ENCODE measurements at regions not wholly inside any gene's neighbourhood (a gene's known extent, or its start where the extent isn't known, plus 50 kb on each side); places are given as distances from the start of the nearest gene placed in this dataset.

GRCh38 chr16:82405736-82406135 lies 221.0 kb upstream of the CDH13 start:
- no peak for DNase-seq (ENCODE audit: low spot score)

GRCh38 chr16:82404586-82405315 lies 222.0 kb upstream of the CDH13 start:
- DNase-seq (ENCODE audit: low spot score), result no peak

DNA sequence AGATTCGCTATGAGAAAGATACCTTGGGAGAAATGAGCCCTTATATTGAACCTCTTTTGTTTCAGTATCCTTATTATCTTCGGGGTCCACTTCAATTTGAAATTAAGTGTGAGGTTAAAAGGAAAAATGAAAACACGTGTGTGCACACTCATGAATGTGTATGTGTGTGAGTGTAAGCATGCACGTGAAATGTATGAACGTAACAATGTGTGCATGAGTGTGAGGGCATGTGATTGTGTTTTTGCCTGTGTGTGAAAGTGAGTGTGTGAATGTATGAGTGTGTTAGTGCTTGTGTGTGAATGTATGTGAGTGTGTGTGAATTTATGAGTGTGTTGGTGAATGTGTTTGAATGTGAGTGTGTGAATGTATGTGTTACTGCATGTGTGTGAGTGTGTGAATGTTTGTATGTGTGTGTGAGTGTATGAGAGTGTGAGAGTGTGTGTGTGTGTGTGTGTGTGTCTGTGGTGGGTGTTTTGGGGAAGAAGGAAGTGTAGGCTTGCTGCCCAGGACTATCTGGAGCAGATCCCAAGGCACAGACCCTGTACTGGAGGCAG lies 224.0 kb upstream of the CDH13 start:
- no peak for DNase-seq (ENCODE audit: low spot score)

DNA sequence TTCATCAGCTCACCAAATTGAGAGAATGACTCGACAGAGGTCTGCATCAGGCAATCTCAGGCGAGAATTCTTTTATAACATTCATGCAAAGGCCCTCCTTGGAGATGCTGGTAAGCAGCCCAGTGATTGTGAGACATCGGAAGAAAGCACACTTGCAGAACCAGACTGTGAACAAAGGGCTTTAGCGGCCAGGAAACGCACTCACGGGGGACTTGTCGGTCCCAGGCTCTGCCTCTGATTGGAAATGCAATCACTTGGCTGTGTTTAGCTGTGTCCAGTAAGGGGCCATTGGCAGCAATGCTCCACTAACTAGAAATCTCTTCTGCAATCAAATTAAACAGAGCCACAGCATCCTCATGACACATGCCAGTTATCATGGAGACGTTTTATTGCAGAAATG lies 226.7 kb upstream of the CDH13 start:
- no peak for DNase-seq (ENCODE audit: low spot score)

- no peak for DNase-seq (ENCODE audit: low spot score)
Observed at GRCh38 chr16:82396509-82396908, 226.5 kb upstream of the MPHOSPH6 start.

GRCh38 chr16:82395212-82395611 lies 225.2 kb upstream of the MPHOSPH6 start:
- DNase-seq (ENCODE audit: low spot score), result no peak

DNA sequence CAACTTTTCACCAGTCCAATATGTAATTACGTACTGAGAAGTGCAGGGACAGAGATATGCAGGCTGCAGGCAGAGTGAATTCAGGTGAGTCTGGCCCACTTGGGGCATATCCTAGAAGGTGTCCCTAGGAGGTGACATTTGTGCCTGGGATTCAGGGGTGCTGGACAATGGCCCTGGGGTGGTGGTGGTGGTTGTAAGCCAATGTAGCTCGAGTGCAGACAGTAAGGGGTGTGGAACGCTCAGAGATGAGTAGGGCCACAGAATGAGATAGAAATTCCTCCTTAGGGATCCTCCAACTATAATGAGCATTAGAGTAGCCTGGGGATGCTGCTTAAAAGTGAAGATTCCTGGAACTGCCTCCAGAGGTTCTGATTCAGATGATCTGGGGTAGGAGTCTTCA lies 221.7 kb upstream of the MPHOSPH6 start:
- DNase-seq (ENCODE audit: low spot score), result no peak

GRCh38 chr16:82389956-82390650 lies 220.1 kb upstream of the MPHOSPH6 start:
- no peak for DNase-seq (ENCODE audit: low spot score)

GRCh38 chr16:82386761-82387160 lies 216.7 kb upstream of the MPHOSPH6 start:
- no peak for DNase-seq (ENCODE audit: low spot score)

DNA sequence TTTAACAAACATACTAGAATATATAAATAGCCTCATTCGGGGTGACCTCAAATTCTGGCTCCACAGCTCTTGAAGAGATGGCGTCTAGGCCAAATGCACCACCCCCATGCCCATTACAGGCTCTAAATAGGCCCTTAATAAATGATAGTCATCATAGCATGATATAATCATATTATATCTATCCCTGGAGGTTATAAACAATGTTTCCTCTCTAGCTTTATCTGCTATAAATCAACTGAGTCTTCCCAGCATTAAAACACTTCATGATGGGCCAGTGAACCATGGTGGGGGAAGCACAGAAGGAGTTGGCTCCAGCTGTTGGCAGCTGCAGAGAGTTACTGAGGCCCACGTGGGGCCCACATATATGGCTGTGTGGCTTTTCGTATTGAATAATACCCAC lies 214.9 kb upstream of the MPHOSPH6 start:
- no peak for DNase-seq (ENCODE audit: low spot score)

GRCh38 chr16:82384017-82384416 lies 214.0 kb upstream of the MPHOSPH6 start:
- no peak for DNase-seq (ENCODE audit: low spot score)

- DNase-seq (ENCODE audit: low spot score), result no peak
Observed at GRCh38 chr16:82382521-82382920, 212.5 kb upstream of the MPHOSPH6 start.

- DNase-seq (ENCODE audit: low spot score), result no peak
Observed at GRCh38 chr16:82379551-82379950, 209.5 kb upstream of the MPHOSPH6 start.

GRCh38 chr16:82373976-82374375 lies 204.0 kb upstream of the MPHOSPH6 start:
- no peak for DNase-seq (ENCODE audit: low spot score)

DNA sequence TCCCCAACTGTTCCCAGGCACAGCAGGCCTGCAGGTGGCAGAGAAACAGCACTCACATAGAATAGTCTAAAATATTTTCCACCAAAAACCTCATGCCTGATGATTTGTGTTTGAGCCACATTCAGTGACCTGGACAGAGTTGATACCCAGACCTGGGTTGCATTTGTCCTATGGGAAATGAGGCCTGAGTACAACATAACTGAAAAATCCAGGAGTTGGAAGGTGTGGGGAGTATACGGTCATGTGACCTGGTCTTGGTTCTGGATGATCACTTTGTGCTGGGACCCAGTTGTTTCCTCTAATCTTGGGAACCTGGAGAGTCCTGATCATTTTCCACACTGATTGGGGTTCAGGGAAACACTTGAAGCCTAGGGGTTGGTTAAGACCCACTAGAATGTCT lies 200.3 kb upstream of the MPHOSPH6 start:
- no peak for DNase-seq (ENCODE audit: low spot score)

DNA sequence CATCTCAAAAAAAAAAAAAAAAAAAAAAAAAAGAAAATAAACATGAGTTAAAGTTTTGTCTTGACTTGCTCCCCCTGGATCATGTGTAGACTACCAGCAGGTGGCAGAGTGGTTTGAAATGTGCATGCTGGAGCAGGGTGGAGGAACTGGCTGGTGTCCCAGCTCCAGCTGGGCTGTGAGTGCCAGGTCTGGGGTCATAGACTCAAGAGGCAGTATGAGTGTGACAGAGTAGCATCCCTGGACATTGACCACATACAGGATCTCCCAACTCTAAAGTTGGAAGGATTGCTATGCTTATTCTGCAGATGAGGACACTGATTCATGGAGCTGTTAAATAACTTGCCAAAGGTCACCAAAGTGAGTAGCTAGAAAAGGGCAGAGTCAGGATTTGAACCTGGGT lies 198.0 kb upstream of the MPHOSPH6 start:
- peak; percentile 22 for DNase-seq (ENCODE audit: low spot score)

- DNase-seq (ENCODE audit: low spot score), result no peak
Observed at GRCh38 chr16:82366462-82366861, 196.4 kb upstream of the MPHOSPH6 start.

DNA sequence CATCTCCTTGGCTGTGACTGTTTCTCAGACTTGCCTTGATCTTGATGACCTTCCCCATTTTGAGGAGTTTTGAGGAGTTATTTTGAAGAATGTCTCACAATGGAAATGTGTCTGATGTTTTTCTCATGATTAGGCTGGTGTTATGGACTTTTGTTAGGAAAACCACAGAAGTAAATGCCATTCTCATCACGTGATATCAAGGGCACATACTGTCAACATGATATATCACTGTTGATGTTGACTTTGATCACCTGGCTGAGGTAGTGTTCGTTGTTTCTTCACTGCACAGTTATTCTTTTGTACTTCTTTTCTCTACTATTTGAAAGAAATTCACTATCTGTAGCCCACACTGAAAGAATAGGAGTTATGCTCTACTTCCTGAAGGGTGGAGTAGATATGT lies 194.7 kb upstream of the MPHOSPH6 start:
- no peak for DNase-seq (ENCODE audit: low spot score)

GRCh38 chr16:82363026-82363816 lies 193.2 kb upstream of the MPHOSPH6 start:
- no peak for DNase-seq (ENCODE audit: low spot score)

GRCh38 chr16:82361885-82362284 lies 191.9 kb upstream of the MPHOSPH6 start:
- no peak for DNase-seq (ENCODE audit: low spot score)

- DNase-seq (ENCODE audit: low spot score), result no peak
Observed at GRCh38 chr16:82360024-82360783, 190.2 kb upstream of the MPHOSPH6 start.
